Parathyroid adenoma (tissue), 2 donors: ENCODE measurements at regions not wholly inside any gene's neighbourhood (a gene's known extent, or its start where the extent isn't known, plus 50 kb on each side); places are given as distances from the start of the nearest gene placed in this dataset.

ENCODE experiments used
- H2AFZ ChIP-seq: fragments of 300-600 bp; sonication (generic); one replicate; pipeline ENCODE4 v1.7.0; 2017; ENCODE audit warnings: antibody characterized with exemption, mild to moderate bottlenecking
- H3K27ac ChIP-seq: fragments of 300-600 bp; sonication (generic); one replicate; pipeline ENCODE4 v1.7.0; 2017
- H3K27me3 ChIP-seq: fragments of 300-600 bp; sonication (generic); one replicate; pipeline ENCODE4 v1.7.0; 2017; ENCODE audit warnings: low read length; ENCODE audit not compliant: control insufficient read depth, insufficient read depth
- H3K36me3 ChIP-seq: fragments of 300-600 bp; sonication (generic); one replicate; pipeline ENCODE4 v1.7.0; 2017; ENCODE audit warnings: low read length; ENCODE audit not compliant: control insufficient read depth, insufficient read depth
- H3K4me1 ChIP-seq: fragments of 300-600 bp; sonication (generic); one replicate; pipeline ENCODE4 v1.7.0; 2017; ENCODE audit warnings: control low read depth
- H3K4me2 ChIP-seq: fragments of 300-600 bp; sonication (generic); one replicate; pipeline ENCODE4 v1.7.0; 2017; ENCODE audit warnings: low read length
- H3K4me3 ChIP-seq: fragments of 300-600 bp; sonication (generic); one replicate; pipeline ENCODE4 v1.7.0; 2017; ENCODE audit warnings: low read depth, low read length
- H3K79me2 ChIP-seq: fragments of 300-600 bp; sonication (generic); one replicate; pipeline ENCODE4 v1.7.0; 2017; ENCODE audit warnings: control low read depth
- H3K9ac ChIP-seq: fragments of 300-600 bp; sonication (generic); one replicate; pipeline ENCODE4 v1.7.0; 2017; ENCODE audit warnings: mild to moderate bottlenecking
- H3K9me3 ChIP-seq: fragments of 300-600 bp; sonication (generic); one replicate; pipeline ENCODE4 v1.7.0; 2017; ENCODE audit warnings: low read length; ENCODE audit not compliant: control insufficient read depth
- TF ChIP-seq, protein P1 (sequence below): fragments of 300-600 bp; sonication (generic); IDR thresholded peaks from one replicate; pipeline ENCODE4 v1.7.0; 2017; ENCODE audit warnings: antibody characterized with exemption, mild to moderate bottlenecking
- donor health status: primary hyperparathyroidism.

GRCh38 chr1:101325144-101325543, 88.3 kb downstream of the S1PR1 start:
- TF ChIP-seq, protein P1, sequence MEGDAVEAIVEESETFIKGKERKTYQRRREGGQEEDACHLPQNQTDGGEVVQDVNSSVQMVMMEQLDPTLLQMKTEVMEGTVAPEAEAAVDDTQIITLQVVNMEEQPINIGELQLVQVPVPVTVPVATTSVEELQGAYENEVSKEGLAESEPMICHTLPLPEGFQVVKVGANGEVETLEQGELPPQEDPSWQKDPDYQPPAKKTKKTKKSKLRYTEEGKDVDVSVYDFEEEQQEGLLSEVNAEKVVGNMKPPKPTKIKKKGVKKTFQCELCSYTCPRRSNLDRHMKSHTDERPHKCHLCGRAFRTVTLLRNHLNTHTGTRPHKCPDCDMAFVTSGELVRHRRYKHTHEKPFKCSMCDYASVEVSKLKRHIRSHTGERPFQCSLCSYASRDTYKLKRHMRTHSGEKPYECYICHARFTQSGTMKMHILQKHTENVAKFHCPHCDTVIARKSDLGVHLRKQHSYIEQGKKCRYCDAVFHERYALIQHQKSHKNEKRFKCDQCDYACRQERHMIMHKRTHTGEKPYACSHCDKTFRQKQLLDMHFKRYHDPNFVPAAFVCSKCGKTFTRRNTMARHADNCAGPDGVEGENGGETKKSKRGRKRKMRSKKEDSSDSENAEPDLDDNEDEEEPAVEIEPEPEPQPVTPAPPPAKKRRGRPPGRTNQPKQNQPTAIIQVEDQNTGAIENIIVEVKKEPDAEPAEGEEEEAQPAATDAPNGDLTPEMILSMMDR = no peak
- H3K4me1 ChIP-seq = no peaks in the 10 kb centered on the region

GRCh38 chr1:101330427-101331130, 93.8 kb downstream of the S1PR1 start:
- Histone ChIP-seq H3K4me3 (no peak overlapping the region), H3K27ac (no peak overlapping the region)

More at GRCh38 chr1:101325144-101325543, 88.3 kb downstream of the S1PR1 start:
- no peak overlapping the region for H2AFZ ChIP-seq
- H3K4me3 ChIP-seq = no peak overlapping the region
- no peak overlapping the region for H3K4me2 ChIP-seq
- no peaks in the 10 kb centered on the region for H3K27me3 ChIP-seq
- H3K9me3 ChIP-seq = no peaks in the 10 kb centered on the region
- no peak overlapping the region for H3K27ac ChIP-seq
- no peaks in the 10 kb centered on the region for H3K36me3 ChIP-seq
- H3K79me2 ChIP-seq = no peaks in the 10 kb centered on the region
- no peak overlapping the region for H3K9ac ChIP-seq

DNA sequence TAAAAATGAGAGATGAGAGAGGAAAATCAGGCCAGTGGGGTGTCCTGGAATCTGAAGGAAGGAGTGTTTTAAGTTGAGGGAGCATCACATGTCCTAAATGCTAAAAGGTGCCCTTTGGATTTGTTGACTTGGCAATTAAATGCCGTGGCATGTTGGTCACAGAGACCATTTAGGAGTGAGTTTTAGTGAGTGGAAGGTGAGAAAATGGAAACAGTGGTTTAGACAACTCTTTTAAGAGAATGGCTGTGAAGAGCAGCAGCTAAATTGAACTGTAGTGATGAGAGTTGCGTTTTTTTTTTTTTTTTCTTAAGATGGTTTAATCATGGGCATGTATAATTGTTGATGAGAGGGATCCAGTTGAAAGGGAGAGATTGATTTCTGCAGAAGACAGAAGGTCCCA, 95.0 kb downstream of the S1PR1 start:
- no peaks in the 10 kb centered on the region for H3K36me3 ChIP-seq
- H3K27me3 ChIP-seq = no peaks in the 10 kb centered on the region
- no peaks in the 10 kb centered on the region for H3K9me3 ChIP-seq
- H3K79me2 ChIP-seq = no peaks in the 10 kb centered on the region
- TF ChIP-seq, protein P1 = no peak
- H3K4me2 ChIP-seq = no peak overlapping the region
- no peak overlapping the region for H3K4me3 ChIP-seq
- no peaks in the 10 kb centered on the region for H3K4me1 ChIP-seq
- H2AFZ ChIP-seq = no peak overlapping the region
- H3K27ac ChIP-seq = no peak overlapping the region
- H3K9ac ChIP-seq = no peak overlapping the region

More at GRCh38 chr1:101330427-101331130, 93.8 kb downstream of the S1PR1 start:
- Histone ChIP-seq H3K4me2 (no peak overlapping the region), H3K79me2 (no peaks in the 10 kb centered on the region), H3K9me3 (no peaks in the 10 kb centered on the region), H3K9ac (no peak overlapping the region), H3K27me3 (no peaks in the 10 kb centered on the region), H2AFZ (no peak overlapping the region), H3K36me3 (no peaks in the 10 kb centered on the region), H3K4me1 (no peaks in the 10 kb centered on the region)
- TF ChIP-seq, protein P1 = no peak

GRCh38 chr1:101332633-101333032, 95.8 kb downstream of the S1PR1 start:
- Histone ChIP-seq H3K9ac (no peak overlapping the region), H3K9me3 (no peaks in the 10 kb centered on the region), H3K27ac (no peak overlapping the region), H3K27me3 (no peaks in the 10 kb centered on the region), H3K4me2 (no peak overlapping the region), H3K4me3 (no peak overlapping the region), H3K4me1 (no peaks in the 10 kb centered on the region), H2AFZ (no peak overlapping the region), H3K36me3 (no peaks in the 10 kb centered on the region), H3K79me2 (no peaks in the 10 kb centered on the region)
- TF ChIP-seq, protein P1 = no peak

DNA sequence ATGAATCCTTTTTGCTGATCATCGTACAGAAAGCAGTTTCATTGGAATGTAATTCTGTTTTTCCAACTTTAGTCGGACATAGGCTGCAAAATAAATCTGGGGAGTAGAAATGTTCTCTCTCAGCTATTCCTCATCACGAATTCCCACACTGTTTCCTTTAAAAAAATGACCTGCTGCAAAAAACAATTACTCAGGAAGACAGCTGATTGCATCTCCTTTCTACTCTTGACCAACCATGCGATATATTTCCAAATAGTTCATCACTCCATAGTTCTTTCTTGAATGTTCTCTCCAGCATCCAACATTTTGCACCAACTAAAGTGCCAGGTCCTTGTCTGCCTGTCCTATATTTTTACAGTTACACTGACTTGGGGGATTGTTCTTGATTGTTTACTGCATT, 96.4 kb downstream of the S1PR1 start:
- TF ChIP-seq, protein P1 = no peak
- Histone ChIP-seq H3K4me2 (no peak overlapping the region), H3K79me2 (no peaks in the 10 kb centered on the region), H3K4me3 (no peak overlapping the region), H3K9me3 (no peaks in the 10 kb centered on the region), H3K9ac (no peak overlapping the region), H3K27me3 (no peaks in the 10 kb centered on the region), H2AFZ (no peak overlapping the region), H3K4me1 (no peaks in the 10 kb centered on the region), H3K36me3 (no peaks in the 10 kb centered on the region), H3K27ac (no peak overlapping the region)
